GM12891 (cell line): ENCODE measurements at regions not wholly inside any gene's neighbourhood (a gene's known extent, or its start where the extent isn't known, plus 50 kb on each side); places are given as distances from the start of the nearest gene placed in this dataset.

Experiments
- PAX5 ChIP-seq: IDR thresholded peaks from 2 replicates; pipeline ENCODE4 v1.6.1; 2011; ENCODE audit warnings: low read length, moderate library complexity, mild to moderate bottlenecking; ENCODE audit not compliant: insufficient read depth, severe bottlenecking
- POLR2A ChIP-seq: IDR thresholded peaks from 2 replicates; pipeline ENCODE4 v1.6.1; 2011; ENCODE audit warnings: low read depth, low read length, control low read depth
- POLR2AphosphoS5 ChIP-seq: IDR thresholded peaks from 2 replicates; pipeline ENCODE4 v1.6.1; 2011; ENCODE audit warnings: low read depth, low read length, control low read depth
- POU2F2 ChIP-seq: IDR thresholded peaks from 2 replicates; pipeline ENCODE4 v1.6.1; 2011; ENCODE audit warnings: low read depth, mild to moderate bottlenecking, control low read depth, low read length, moderate library complexity
- SPI1 ChIP-seq: IDR thresholded peaks from 2 replicates; pipeline ENCODE4 v1.6.1; 2011; ENCODE audit warnings: low read depth, low read length, control low read depth
- TAF1 ChIP-seq: IDR thresholded peaks from 2 replicates; pipeline ENCODE4 v1.6.1; 2011; ENCODE audit warnings: low read depth, low read length, control low read depth

DNA sequence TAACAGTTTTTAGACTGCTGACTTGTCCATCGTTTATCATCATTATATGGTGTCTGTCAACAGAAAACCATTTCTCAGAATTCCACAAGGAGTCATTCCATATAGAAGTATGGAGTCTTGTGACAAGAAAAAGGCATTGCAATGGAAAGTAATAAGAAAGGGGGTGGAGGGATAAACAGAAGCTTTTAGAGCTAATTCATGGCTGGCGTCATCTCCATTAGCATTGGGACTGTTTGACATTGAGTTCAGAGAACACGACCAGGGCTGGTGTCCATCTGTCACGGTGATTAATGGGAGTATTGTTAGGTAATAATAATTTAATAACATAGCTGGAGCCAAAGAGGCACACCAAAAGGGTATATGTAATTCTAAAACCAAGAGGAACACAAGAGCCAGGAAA is 101.9 kb upstream of the SFRP2 start:
- TF ChIP-seq TAF1, result no peak
- TF ChIP-seq POLR2A, result no peak
- TF ChIP-seq POLR2AphosphoS5, result no peak
- no peak for TF ChIP-seq SPI1
- TF ChIP-seq PAX5, result no peak
- TF ChIP-seq POU2F2, result no peak
